HepG2 (cell line): ENCODE measurements at regions not wholly inside any gene's neighbourhood (a gene's known extent, or its start where the extent isn't known, plus 50 kb on each side); places are given as distances from the start of the nearest gene placed in this dataset.

ENCODE experiments used
- ARNTL ChIP-seq: sonication (generic); formaldehyde crosslinking; IDR thresholded peaks from 2 replicates; pipeline ENCODE4 v1.4.0; 2020; ENCODE audit warnings: mild to moderate bottlenecking, missing genetic modification reagents
- BRCA1 ChIP-seq: sonication (generic); formaldehyde crosslinking; IDR thresholded peaks from 2 replicates; pipeline ENCODE4 v1.4.0; 2020; ENCODE audit warnings: missing genetic modification reagents
- DRAP1 ChIP-seq: IDR thresholded peaks from 2 replicates; pipeline ENCODE4 v1.6.1; 2016; ENCODE audit warnings: missing genetic modification reagents, missing compliant biosample characterization
- FOSL2 ChIP-seq: sonication (generic); formaldehyde crosslinking; IDR thresholded peaks from 2 replicates; pipeline ENCODE4 v1.4.0; 2020; ENCODE audit warnings: missing genetic modification reagents
- HES4 ChIP-seq: sonication (generic); formaldehyde crosslinking; IDR thresholded peaks from 2 replicates; pipeline ENCODE4 v1.9.0; 2021; ENCODE audit warnings: mild to moderate bottlenecking, missing genetic modification reagents, borderline replicate concordance
- NFIC ChIP-seq: IDR thresholded peaks from 2 replicates; pipeline ENCODE4 v1.6.1; 2012; ENCODE audit warnings: mild to moderate bottlenecking, low read length, inconsistent platforms
- PRDM15 ChIP-seq: sonication (generic); formaldehyde crosslinking; IDR thresholded peaks from 2 replicates; pipeline ENCODE4 v1.4.0; 2020; ENCODE audit warnings: missing genetic modification reagents
- STAT6 ChIP-seq: sonication (generic); formaldehyde crosslinking; IDR thresholded peaks from 2 replicates; pipeline ENCODE4 v1.4.0; 2020; ENCODE audit warnings: missing genetic modification reagents, mild to moderate bottlenecking, borderline replicate concordance
- TRAFD1 ChIP-seq: sonication (generic); formaldehyde crosslinking; IDR thresholded peaks from 2 replicates; pipeline ENCODE4 v1.5.1; 2020; ENCODE audit warnings: missing genetic modification reagents, mild to moderate bottlenecking, borderline replicate concordance
- U2AF1 ChIP-seq: fragments of 200-400 bp; formaldehyde crosslinking; optimal IDR thresholded peaks from 2 replicates; pipeline ENCODE3; 2017; ENCODE audit warnings: mild to moderate bottlenecking, low read depth, low read length
- ZBTB34 ChIP-seq: sonication (generic); formaldehyde crosslinking; IDR thresholded peaks from 2 replicates; pipeline ENCODE4 v1.8.0; 2022; ENCODE audit warnings: mild to moderate bottlenecking, missing genetic modification reagents
- ZNF280B ChIP-seq: sonication (generic); formaldehyde crosslinking; IDR thresholded peaks from 2 replicates; pipeline ENCODE4 v1.5.0; 2020; ENCODE audit warnings: missing genetic modification reagents, mild to moderate bottlenecking, borderline replicate concordance
- ZNF576 ChIP-seq: sonication (generic); formaldehyde crosslinking; IDR thresholded peaks from 2 replicates; pipeline ENCODE4 v1.4.0; 2020; ENCODE audit warnings: mild to moderate bottlenecking, missing genetic modification reagents

- TF ChIP-seq ZBTB34 (CRISPR knock-in tag) (no peak), STAT6 (no peak), FOSL2 (CRISPR knock-in tag) (peak; percentile 94), DRAP1 (CRISPR knock-in tag) (no peak; the same call in 1 of the 2 replicates), ZNF280B (no peak), U2AF1 (no peak), ZNF576 (CRISPR knock-in tag) (no peak), PRDM15 (CRISPR knock-in tag) (no peak), TRAFD1 (CRISPR knock-in tag) (no peak), HES4 (CRISPR knock-in tag) (no peak), ARNTL (CRISPR knock-in tag) (no peak), NFIC (peak; percentile 97), BRCA1 (CRISPR knock-in tag) (0 out of 2 replicates have a peak, but pooled peaks have one; percentile 45)
Observed at GRCh38 chr6:141552463-141552862, 580.3 kb upstream of the GJE1 start (continued).
